IPS DF 19.7 (cell line): ENCODE measurements at regions not wholly inside any gene's neighbourhood (a gene's known extent, or its start where the extent isn't known, plus 50 kb on each side); places are given as distances from the start of the nearest gene placed in this dataset.

Source experiments
- DNase-seq: peaks from one replicate; pipeline ENCODE4 v3.0.0-alpha.2; 2013; ENCODE audit warnings: low read depth, low spot score

GRCh38 chr6:1547785-1548184, 61.9 kb upstream of the FOXC1 start:
- no peak for DNase-seq

GRCh38 chr6:1551249-1551648, 58.5 kb upstream of the FOXC1 start:
- DNase-seq, result no peak

- DNase-seq, result no peak
Measured at GRCh38 chr6:1552296-1552761, 57.4 kb upstream of the FOXC1 start.

- DNase-seq, result no peak
Measured at GRCh38 chr6:1553562-1554083, 56.1 kb upstream of the FOXC1 start.

GRCh38 chr6:1554141-1554475, 55.6 kb upstream of the FOXC1 start:
- DNase-seq, result no peak

GRCh38 chr6:1554476-1555310, 55.0 kb upstream of the FOXC1 start:
- DNase-seq, result no peak

GRCh38 chr6:1558388-1558787, 51.3 kb upstream of the FOXC1 start:
- no peak for DNase-seq
